Cardiac muscle cell (in vitro differentiated cells and primary cell): ENCODE measurements at regions not wholly inside any gene's neighbourhood (a gene's known extent, or its start where the extent isn't known, plus 50 kb on each side); places are given as distances from the start of the nearest gene placed in this dataset.

Source experiments
- DNase-seq, 2 donors: peaks; one replicate each; pipeline versions ENCODE4 v3.0.0 to v3.0.0-alpha.2; 2010 to 2017; ENCODE audit warnings: low read depth in 1 of 2, low spot score in 1 of 2
- H3K27ac ChIP-seq: fragments of 200-600 bp; sonication (generic); 2 replicates; pipeline ENCODE4 v1.5.1; 2016
- H3K27me3 ChIP-seq: fragments of 200-600 bp; sonication (generic); 2 replicates; pipeline ENCODE4 v1.6.0; 2016; ENCODE audit warnings: control low read depth
- H3K36me3 ChIP-seq: fragments of 200-600 bp; sonication (generic); 2 replicates; pipeline ENCODE4 v1.5.1; 2016; ENCODE audit warnings: control low read depth
- H3K4me1 ChIP-seq: fragments of 200-600 bp; sonication (generic); 2 replicates; pipeline ENCODE4 v1.8.1; 2017; ENCODE audit warnings: low read depth, mild to moderate bottlenecking, mixed run types
- H3K4me3 ChIP-seq: fragments of 200-600 bp; sonication (generic); 2 replicates; pipeline ENCODE4 v1.5.1; 2016; ENCODE audit warnings: mild to moderate bottlenecking
- H3K9me3 ChIP-seq: fragments of 200-600 bp; sonication (generic); 2 replicates; pipeline ENCODE4 v1.5.1; 2017; ENCODE audit warnings: low read depth, mild to moderate bottlenecking, control low read depth
- CTCF ChIP-seq: IDR thresholded peaks from 2 replicates; pipeline ENCODE4 v1.5.1; 2012; ENCODE audit warnings: low read depth, mild to moderate bottlenecking, low read length

GRCh38 chr2:211144974-211145665 lies 588.7 kb downstream of the CPS1 start:
- no peaks in the 10 kb centered on the region for H3K4me1 ChIP-seq
- TF ChIP-seq CTCF = no peak
- peak in 1 of 2 donors; percentile 8 for DNase-seq
- no peaks in the 10 kb centered on the region for H3K27me3 ChIP-seq
- no peaks in the 10 kb centered on the region for H3K36me3 ChIP-seq
- H3K4me3 ChIP-seq = no peak overlapping the region
- H3K9me3 ChIP-seq = no peaks in the 10 kb centered on the region
- no peak overlapping the region for H3K27ac ChIP-seq

GRCh38 chr2:211149731-211150130 lies 593.3 kb downstream of the CPS1 start:
- H3K4me3 ChIP-seq = no peak overlapping the region
- H3K27me3 ChIP-seq = no peaks in the 10 kb centered on the region
- no peak for DNase-seq
- no peaks in the 10 kb centered on the region for H3K9me3 ChIP-seq
- H3K4me1 ChIP-seq = no peaks in the 10 kb centered on the region
- TF ChIP-seq CTCF = no peak
- no peak overlapping the region for H3K27ac ChIP-seq
- H3K36me3 ChIP-seq = no peaks in the 10 kb centered on the region

GRCh38 chr2:211157211-211157610 lies 600.8 kb downstream of the CPS1 start:
- Histone ChIP-seq H3K27me3 (no peaks in the 10 kb centered on the region), H3K27ac (no peak overlapping the region), H3K4me3 (no peak overlapping the region), H3K4me1 (no peaks in the 10 kb centered on the region), H3K9me3 (no peaks in the 10 kb centered on the region), H3K36me3 (no peaks in the 10 kb centered on the region)
- DNase-seq = peak in 1 of 2 donors; percentile 37
- no peak for TF ChIP-seq CTCF

GRCh38 chr2:211157856-211158463 lies 601.6 kb downstream of the CPS1 start:
- TF ChIP-seq CTCF = peak; percentile 80
- Histone ChIP-seq H3K27ac (no peak overlapping the region), H3K4me1 (no peaks in the 10 kb centered on the region)

GRCh38 chr2:211159972-211160371 lies 603.6 kb downstream of the CPS1 start:
- H3K36me3 ChIP-seq = no peaks in the 10 kb centered on the region
- TF ChIP-seq CTCF = no peak
- H3K9me3 ChIP-seq = no peaks in the 10 kb centered on the region
- no peak overlapping the region for H3K4me3 ChIP-seq
- no peaks in the 10 kb centered on the region for H3K4me1 ChIP-seq
- DNase-seq = no peak
- H3K27me3 ChIP-seq = no peaks in the 10 kb centered on the region
- no peak overlapping the region for H3K27ac ChIP-seq

More at GRCh38 chr2:211157856-211158463, 601.6 kb downstream of the CPS1 start:
- Histone ChIP-seq H3K9me3 (no peaks in the 10 kb centered on the region), H3K27me3 (no peaks in the 10 kb centered on the region), H3K36me3 (no peaks in the 10 kb centered on the region), H3K4me3 (no peak overlapping the region)
- DNase-seq = peak; percentile 80 to 82
